Smooth muscle cell (in vitro differentiated cells): ENCODE measurements at regions not wholly inside any gene's neighbourhood (a gene's known extent, or its start where the extent isn't known, plus 50 kb on each side); places are given as distances from the start of the nearest gene placed in this dataset.

ENCODE experiments used
- DNase-seq: peaks from one replicate; lab custom pipeline; 2025; ENCODE audit not compliant: unreplicated experiment; lab: John Stamatoyannopoulos, UW
- H2AFZ ChIP-seq: fragments of 200-600 bp; sonication (generic); 2 replicates; pipeline ENCODE4 v1.6.0; 2016; ENCODE audit warnings: antibody characterized with exemption, low read depth, mild to moderate bottlenecking
- H3F3A ChIP-seq: fragments of 200-600 bp; sonication (generic); 2 replicates; pipeline ENCODE4 v1.6.0; 2017; ENCODE audit warnings: antibody characterized with exemption, low read depth
- H3K27ac ChIP-seq: fragments of 200-600 bp; sonication (generic); 2 replicates; pipeline ENCODE4 v1.5.1; 2016; ENCODE audit warnings: low read depth, mild to moderate bottlenecking
- H3K27me3 ChIP-seq: fragments of 200-600 bp; sonication (generic); 2 replicates; pipeline ENCODE4 v1.6.1; 2016; ENCODE audit warnings: low read depth, mild to moderate bottlenecking
- H3K36me3 ChIP-seq: fragments of 200-600 bp; sonication (generic); 2 replicates; pipeline ENCODE4 v1.5.1; 2016; ENCODE audit warnings: low read depth
- H3K4me1 ChIP-seq: fragments of 200-600 bp; sonication (generic); 2 replicates; pipeline ENCODE4 v1.5.1; 2016; ENCODE audit warnings: low read depth
- H3K4me2 ChIP-seq: fragments of 200-600 bp; sonication (generic); 2 replicates; pipeline ENCODE4 v1.6.0; 2016; ENCODE audit warnings: mild to moderate bottlenecking
- H3K4me3 ChIP-seq: fragments of 200-600 bp; sonication (generic); 2 replicates; pipeline ENCODE4 v1.5.1; 2016; ENCODE audit warnings: mild to moderate bottlenecking
- H3K79me2 ChIP-seq: fragments of 200-600 bp; sonication (generic); 2 replicates; pipeline ENCODE4 v1.6.0; 2016; ENCODE audit warnings: low read depth, mild to moderate bottlenecking
- H3K9ac ChIP-seq: fragments of 200-600 bp; sonication (generic); 2 replicates; pipeline ENCODE4 v1.6.0; 2016; ENCODE audit warnings: low read depth
- H3K9me3 ChIP-seq: fragments of 200-600 bp; sonication (generic); replicated peaks from 2 replicates; pipeline ENCODE4 v1.5.1; 2016; ENCODE audit warnings: low read depth
- H4K20me1 ChIP-seq: fragments of 200-600 bp; sonication (generic); 2 replicates; pipeline ENCODE4 v1.6.0; 2016; ENCODE audit warnings: low read depth
- CTCF ChIP-seq: fragments of 200-600 bp; sonication (generic); IDR thresholded peaks from 2 replicates; pipeline ENCODE4 v1.5.1; 2017; ENCODE audit warnings: borderline replicate concordance, mild to moderate bottlenecking, antibody characterized with exemption; ENCODE audit not compliant: insufficient read depth, poor library complexity, severe bottlenecking
- whole genome bisulfite sequencing: methylation state at CpG from one replicate; pipeline ENCODE4 v1.1.7; 2016; ENCODE audit warnings: low lambda C conversion rate; 5-methylcytosine and 5-hydroxymethylcytosine counted together

GRCh38 chr22:33202455-33202854, 144.3 kb upstream of the SYN3 start:
- no peak overlapping the region for H3K27ac ChIP-seq
- WGBS = 48% methylated on average over 1 of the region's 1 CpG
- TF ChIP-seq CTCF = no peak

DNA sequence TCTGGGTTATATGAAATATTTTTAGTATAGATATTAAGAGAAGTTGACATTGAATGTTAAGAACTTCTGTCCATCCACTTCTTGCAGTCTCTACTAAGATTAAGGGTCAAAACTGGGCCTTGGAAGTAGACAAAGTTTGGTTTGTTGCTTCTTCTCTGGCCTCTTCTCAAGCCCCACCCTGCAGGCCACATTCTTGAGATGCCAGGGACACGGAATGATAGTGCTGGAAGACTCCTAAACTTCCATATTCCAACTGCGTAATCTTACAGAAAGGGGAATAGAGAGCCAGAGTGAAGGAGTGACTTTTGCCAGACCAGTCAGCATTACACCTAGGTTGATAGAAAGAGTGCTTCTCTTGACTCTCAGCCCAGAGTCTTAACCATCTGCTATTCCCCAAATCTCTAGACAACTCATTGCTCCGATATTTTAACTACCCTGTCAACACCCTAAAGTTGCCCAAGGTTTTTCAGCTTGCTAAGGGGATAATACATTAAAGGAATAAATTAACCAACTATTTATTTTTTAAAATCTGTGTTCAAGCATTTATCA, 136.4 kb upstream of the SYN3 start:
- Histone ChIP-seq H3K4me2 (no peak overlapping the region), H3K4me3 (no peak overlapping the region), H3K79me2 (no peaks in the 10 kb centered on the region), H3K9ac (no peak overlapping the region), H3K4me1 (no peaks in the 10 kb centered on the region), H4K20me1 (no peaks in the 10 kb centered on the region), H3K9me3 (no peaks in the 10 kb centered on the region), H3K27ac (no peak overlapping the region), H3K27me3 (peaks cover 29% of the 10 kb centered on the region), H3F3A (no peaks in the 10 kb centered on the region), H3K36me3 (no peaks in the 10 kb centered on the region), H2AFZ (no peak overlapping the region)
- no peak for TF ChIP-seq CTCF
- DNase-seq = no peak
- 58% methylated on average over 3 of the region's 3 CpGs for WGBS

More at GRCh38 chr22:33202455-33202854, 144.3 kb upstream of the SYN3 start:
- H3K79me2 ChIP-seq = no peaks in the 10 kb centered on the region
- H3K9ac ChIP-seq = no peak overlapping the region
- no peak for DNase-seq
- peaks cover 4% of the 10 kb centered on the region for H3K4me1 ChIP-seq
- H4K20me1 ChIP-seq = no peaks in the 10 kb centered on the region
- H3K9me3 ChIP-seq = no peaks in the 10 kb centered on the region
- H3K36me3 ChIP-seq = no peaks in the 10 kb centered on the region
- H3K4me2 ChIP-seq = no peak overlapping the region
- H3K27me3 ChIP-seq = peaks cover 68% of the 10 kb centered on the region
- no peaks in the 10 kb centered on the region for H3F3A ChIP-seq
- H3K4me3 ChIP-seq = no peak overlapping the region
- H2AFZ ChIP-seq = no peak overlapping the region

GRCh38 chr22:33192156-33192555, 134.0 kb upstream of the SYN3 start:
- Histone ChIP-seq H3K9me3 (no peaks in the 10 kb centered on the region), H3K9ac (no peak overlapping the region), H3K4me2 (no peak overlapping the region), H3K4me1 (no peaks in the 10 kb centered on the region), H3K27me3 (peaks cover 23% of the 10 kb centered on the region), H3K79me2 (no peaks in the 10 kb centered on the region), H3F3A (no peaks in the 10 kb centered on the region), H3K27ac (no peak overlapping the region), H3K4me3 (no peak overlapping the region), H4K20me1 (no peaks in the 10 kb centered on the region), H3K36me3 (no peaks in the 10 kb centered on the region), H2AFZ (no peak overlapping the region)
- TF ChIP-seq CTCF = no peak
- 84% methylated on average over 2 of the region's 2 CpGs for WGBS
- DNase-seq = no peak

- Histone ChIP-seq H3K36me3 (no peaks in the 10 kb centered on the region), H4K20me1 (no peaks in the 10 kb centered on the region), H3K4me2 (no peak overlapping the region), H3K9ac (no peak overlapping the region), H3K9me3 (no peaks in the 10 kb centered on the region), H3K27me3 (peaks cover 16% of the 10 kb centered on the region), H3K4me3 (no peak overlapping the region), H3K4me1 (no peaks in the 10 kb centered on the region), H3K27ac (no peak overlapping the region), H3K79me2 (no peaks in the 10 kb centered on the region), H3F3A (no peaks in the 10 kb centered on the region), H2AFZ (no peak overlapping the region)
- no peak for DNase-seq
- 88% methylated on average over 2 of the region's 2 CpGs for WGBS
- TF ChIP-seq CTCF = no peak
Observed at GRCh38 chr22:33188326-33188725, 130.1 kb upstream of the SYN3 start.
